Astrocyte (in vitro differentiated cells and primary cell): ENCODE measurements at regions not wholly inside any gene's neighbourhood (a gene's known extent, or its start where the extent isn't known, plus 50 kb on each side); places are given as distances from the start of the nearest gene placed in this dataset.

Experiments used
- DNase-seq: peaks from one replicate; pipeline ENCODE4 v3.0.0-alpha.2; 2010; ENCODE audit warnings: low read depth
- FAIRE-seq: peaks from 2 replicates; lab custom pipeline; 2011; peaks lifted over from hg19 to GRCh38; lab: Jason Lieb, UNC
- H2AFZ ChIP-seq: 2 replicates; pipeline ENCODE4 v1.6.0; 2012; ENCODE audit warnings: low read depth, low read length, inconsistent platforms
- H3K27ac ChIP-seq: 2 replicates; pipeline ENCODE4 v1.5.1; 2011; ENCODE audit warnings: low read depth, low read length, inconsistent platforms
- H3K27me3 ChIP-seq: 2 replicates; pipeline ENCODE4 v1.6.0; 2011; ENCODE audit warnings: low read length, inconsistent platforms; ENCODE audit not compliant: insufficient read depth
- H3K36me3 ChIP-seq: 2 replicates; pipeline ENCODE4 v1.5.1; 2011; ENCODE audit warnings: low read length, inconsistent platforms; ENCODE audit not compliant: insufficient read depth
- H3K4me1 ChIP-seq: 2 replicates; pipeline ENCODE4 v1.5.1; 2011; ENCODE audit warnings: low read length, inconsistent platforms; ENCODE audit not compliant: insufficient read depth
- H3K4me2 ChIP-seq: 2 replicates; pipeline ENCODE4 v1.6.0; 2012; ENCODE audit warnings: low read length, inconsistent platforms
- H3K4me3 ChIP-seq: 2 replicates; pipeline ENCODE4 v1.5.1; 2011; ENCODE audit warnings: low read depth, mild to moderate bottlenecking, low read length, inconsistent platforms; ENCODE audit not compliant: insufficient read depth
- H3K79me2 ChIP-seq: 2 replicates; pipeline ENCODE4 v1.6.0; 2012; ENCODE audit warnings: mild to moderate bottlenecking, low read length, inconsistent platforms; ENCODE audit not compliant: insufficient read depth
- H3K9ac ChIP-seq: 2 replicates; pipeline ENCODE4 v1.6.0; 2012; ENCODE audit warnings: mild to moderate bottlenecking, low read length, inconsistent platforms
- H3K9me3 ChIP-seq: 2 replicates; pipeline ENCODE4 v1.5.1; 2012; ENCODE audit warnings: low read depth, mild to moderate bottlenecking, low read length, inconsistent platforms; ENCODE audit not compliant: insufficient read depth
- H4K20me1 ChIP-seq: 2 replicates; pipeline ENCODE4 v1.6.0; 2012; ENCODE audit warnings: low read length, inconsistent platforms; ENCODE audit not compliant: insufficient read depth
- H3K27ac Mint-ChIP-seq: one replicate; pipeline ENCODE4 v1.8.0; 2021; ENCODE audit warnings: mild to moderate bottlenecking, mixed read lengths; ENCODE audit not compliant: unreplicated experiment
- H3K27me3 Mint-ChIP-seq: one replicate; pipeline ENCODE4 v1.8.0; 2021; ENCODE audit warnings: low read depth, mixed read lengths; ENCODE audit not compliant: unreplicated experiment
- H3K36me3 Mint-ChIP-seq: one replicate; pipeline ENCODE4 v1.8.0; 2021; ENCODE audit warnings: low read depth, mixed read lengths; ENCODE audit not compliant: unreplicated experiment
- H3K4me1 Mint-ChIP-seq: one replicate; pipeline ENCODE4 v1.8.0; 2021; ENCODE audit warnings: low read depth, mixed read lengths; ENCODE audit not compliant: unreplicated experiment
- H3K4me3 Mint-ChIP-seq: one replicate; pipeline ENCODE4 v1.8.0; 2021; ENCODE audit warnings: mild to moderate bottlenecking, moderate library complexity, mixed read lengths; ENCODE audit not compliant: unreplicated experiment
- H3K9me3 Mint-ChIP-seq: one replicate; pipeline ENCODE4 v1.8.0; 2021; ENCODE audit warnings: mild to moderate bottlenecking, mixed read lengths; ENCODE audit not compliant: unreplicated experiment
- EZH2 ChIP-seq: IDR thresholded peaks from 2 replicates; pipeline ENCODE4 v1.6.1; 2012; ENCODE audit warnings: mild to moderate bottlenecking, low read length, inconsistent platforms; ENCODE audit not compliant: insufficient read depth
- TF ChIP-seq, protein P1 (sequence below): IDR thresholded peaks from 2 replicates; pipeline ENCODE4 v1.5.1; 2011; ENCODE audit warnings: low read depth, mild to moderate bottlenecking, inconsistent platforms, low read length, moderate library complexity; ENCODE audit not compliant: insufficient read depth

DNA sequence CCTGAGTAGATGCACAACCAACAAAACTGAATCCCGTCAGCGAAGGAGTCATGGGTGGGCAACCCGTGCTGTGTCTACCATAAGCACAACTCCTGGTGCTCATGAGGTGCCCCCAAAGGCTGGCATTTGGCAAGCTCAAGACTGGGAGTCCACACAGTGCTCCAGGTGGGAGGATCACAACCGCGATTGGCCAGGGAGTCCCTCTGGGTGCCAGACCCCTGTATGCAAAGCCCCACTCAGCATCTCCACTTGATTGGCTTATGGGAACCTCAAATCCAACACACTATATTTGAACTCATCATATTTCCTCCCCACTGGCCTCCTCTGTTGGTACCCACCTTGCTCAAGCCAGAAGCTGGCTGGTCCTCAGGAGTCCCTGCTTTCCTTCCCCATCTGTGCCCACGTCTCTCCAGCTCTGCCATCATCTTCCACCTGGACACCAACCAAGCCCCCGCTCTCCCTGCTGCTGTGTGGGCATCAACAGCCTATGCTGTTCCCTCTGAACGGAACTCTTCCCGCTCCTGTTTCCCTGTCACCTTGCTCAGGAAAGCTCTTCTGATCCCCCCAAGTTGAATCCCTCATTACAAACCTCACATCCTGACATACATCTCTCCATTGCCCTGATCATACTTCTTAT lies 142.3 kb upstream of the PTPN1 start:
- TF ChIP-seq EZH2, result no peak
- TF ChIP-seq, protein P1, sequence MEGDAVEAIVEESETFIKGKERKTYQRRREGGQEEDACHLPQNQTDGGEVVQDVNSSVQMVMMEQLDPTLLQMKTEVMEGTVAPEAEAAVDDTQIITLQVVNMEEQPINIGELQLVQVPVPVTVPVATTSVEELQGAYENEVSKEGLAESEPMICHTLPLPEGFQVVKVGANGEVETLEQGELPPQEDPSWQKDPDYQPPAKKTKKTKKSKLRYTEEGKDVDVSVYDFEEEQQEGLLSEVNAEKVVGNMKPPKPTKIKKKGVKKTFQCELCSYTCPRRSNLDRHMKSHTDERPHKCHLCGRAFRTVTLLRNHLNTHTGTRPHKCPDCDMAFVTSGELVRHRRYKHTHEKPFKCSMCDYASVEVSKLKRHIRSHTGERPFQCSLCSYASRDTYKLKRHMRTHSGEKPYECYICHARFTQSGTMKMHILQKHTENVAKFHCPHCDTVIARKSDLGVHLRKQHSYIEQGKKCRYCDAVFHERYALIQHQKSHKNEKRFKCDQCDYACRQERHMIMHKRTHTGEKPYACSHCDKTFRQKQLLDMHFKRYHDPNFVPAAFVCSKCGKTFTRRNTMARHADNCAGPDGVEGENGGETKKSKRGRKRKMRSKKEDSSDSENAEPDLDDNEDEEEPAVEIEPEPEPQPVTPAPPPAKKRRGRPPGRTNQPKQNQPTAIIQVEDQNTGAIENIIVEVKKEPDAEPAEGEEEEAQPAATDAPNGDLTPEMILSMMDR, result no peak

DNA sequence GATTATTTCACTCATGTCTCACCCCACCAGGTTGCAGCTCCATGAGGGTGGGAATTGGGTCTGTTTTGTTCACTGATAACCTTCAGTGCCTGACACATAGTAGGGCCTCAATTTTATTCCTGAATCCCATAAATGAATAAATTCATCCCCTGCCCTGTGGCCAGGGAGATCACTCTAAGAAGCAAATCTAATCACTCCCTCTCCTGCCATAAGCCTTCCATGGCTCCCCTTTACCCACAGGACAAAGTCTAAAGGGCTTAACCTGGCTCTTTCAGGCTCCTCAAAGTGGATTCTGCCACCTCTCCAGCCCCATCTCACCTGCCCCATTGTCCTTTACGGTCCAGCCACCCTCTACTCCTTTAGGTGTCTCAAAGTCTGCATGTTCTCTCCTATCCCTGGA lies 141.8 kb upstream of the PTPN1 start:
- Histone ChIP-seq H3K36me3 (no peaks in the 10 kb centered on the region), H2AFZ (no peak overlapping the region), H3K4me1 (peaks cover 6% of the 10 kb centered on the region), H3K4me2 (no peak overlapping the region), H3K9me3 (no peaks in the 10 kb centered on the region), H3K79me2 (no peaks in the 10 kb centered on the region), H3K4me3 (no peak overlapping the region), H3K27me3 (no peaks in the 10 kb centered on the region), H3K27ac (no peak overlapping the region), H3K9ac (no peak overlapping the region), H4K20me1 (no peaks in the 10 kb centered on the region)
- peaks cover 10% of the 10 kb centered on the region for H3K9me3 Mint-ChIP-seq
- no peak for TF ChIP-seq EZH2
- TF ChIP-seq, protein P1, result no peak
- H3K27ac Mint-ChIP-seq, result no peak overlapping the region
- DNase-seq (no peak), FAIRE-seq (no peak)
- no peaks in the 10 kb centered on the region for H3K36me3 Mint-ChIP-seq
- no peak overlapping the region for H3K4me3 Mint-ChIP-seq
- peaks cover 3% of the 10 kb centered on the region for H3K4me1 Mint-ChIP-seq
- peaks cover 21% of the 10 kb centered on the region for H3K27me3 Mint-ChIP-seq

More for the DNA sequence above, 142.3 kb upstream of the PTPN1 start:
- no peak overlapping the region for H3K9ac ChIP-seq
- no peaks in the 10 kb centered on the region for H3K36me3 ChIP-seq
- H3K9me3 ChIP-seq, result no peaks in the 10 kb centered on the region
- H4K20me1 ChIP-seq, result no peaks in the 10 kb centered on the region
- H3K4me3 ChIP-seq, result no peak overlapping the region
- no peak overlapping the region for H3K4me3 Mint-ChIP-seq
- peaks cover 6% of the 10 kb centered on the region for H3K4me1 ChIP-seq
- H3K4me2 ChIP-seq, result no peak overlapping the region
- FAIRE-seq (no peak), DNase-seq (no peak)
- peaks cover 3% of the 10 kb centered on the region for H3K4me1 Mint-ChIP-seq
- no peak overlapping the region for H3K27ac ChIP-seq
- H3K9me3 Mint-ChIP-seq, result peaks cover 10% of the 10 kb centered on the region
- no peak overlapping the region for H3K27ac Mint-ChIP-seq
- no peaks in the 10 kb centered on the region for H3K79me2 ChIP-seq
- H3K27me3 Mint-ChIP-seq, result peaks cover 26% of the 10 kb centered on the region
- no peaks in the 10 kb centered on the region for H3K27me3 ChIP-seq
- no peaks in the 10 kb centered on the region for H3K36me3 Mint-ChIP-seq
- H2AFZ ChIP-seq, result no peak overlapping the region

DNA sequence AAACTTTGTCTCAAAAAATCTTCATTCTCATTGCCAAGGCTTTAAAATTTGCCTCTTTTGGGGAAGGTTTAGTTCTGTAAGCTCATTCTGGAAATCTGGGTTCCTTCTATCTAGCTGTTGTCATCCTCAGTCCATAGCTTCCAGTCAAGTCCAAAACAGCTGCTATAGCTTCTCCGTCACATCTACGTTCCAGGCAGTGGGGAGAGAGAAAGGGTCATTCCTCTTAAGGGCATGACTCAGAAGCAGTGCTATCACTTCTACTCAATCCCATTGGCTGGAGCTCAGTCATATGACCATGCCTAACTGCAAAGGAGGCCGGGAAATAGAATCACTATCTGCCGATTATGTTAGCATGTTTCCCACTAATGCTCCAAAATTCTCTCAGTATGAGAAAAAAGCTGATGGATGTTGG lies 141.4 kb upstream of the PTPN1 start:
- Mint-ChIP-seq H3K9me3 (peaks cover 10% of the 10 kb centered on the region), H3K4me3 (no peak overlapping the region), H3K4me1 (peaks cover 3% of the 10 kb centered on the region), H3K27ac (no peak overlapping the region), H3K27me3 (peaks cover 21% of the 10 kb centered on the region), H3K36me3 (no peaks in the 10 kb centered on the region)
- TF ChIP-seq, protein P1, result no peak
- TF ChIP-seq EZH2, result no peak
- Histone ChIP-seq H3K4me1 (peaks cover 6% of the 10 kb centered on the region), H2AFZ (no peak overlapping the region), H4K20me1 (no peaks in the 10 kb centered on the region), H3K27me3 (no peaks in the 10 kb centered on the region), H3K27ac (no peak overlapping the region), H3K4me2 (no peak overlapping the region), H3K9me3 (no peaks in the 10 kb centered on the region), H3K36me3 (no peaks in the 10 kb centered on the region), H3K79me2 (no peaks in the 10 kb centered on the region), H3K9ac (no peak overlapping the region), H3K4me3 (no peak overlapping the region)
- FAIRE-seq (no peak), DNase-seq (peak; percentile 65)
